A549 (cell line): ENCODE measurements at regions not wholly inside any gene's neighbourhood (a gene's known extent, or its start where the extent isn't known, plus 50 kb on each side); places are given as distances from the start of the nearest gene placed in this dataset.

ENCODE experiments used
- ATAC-seq, 2 experiments: fragments of 200-7000 bp in 1 of 2; fragments of >200 bp in 1 of 2; cut with Nextera tagmentation in 1 of 2; cut with Tn5 transposase in 1 of 2; 3 replicates each; pipeline versions ENCODE4 v1.8.0 to v1.9.1; 2018 to 2020; ENCODE audit warnings: mild to moderate bottlenecking in 1 of 2, moderate library complexity in 1 of 2
- CTCF ChIA-PET: fragments of 300-600 bp; sonication (Branson Sonifier 250); formaldehyde crosslinking; extraction: SDS; loops from one replicate; lab custom pipeline; 2021; ENCODE audit warnings: antibody characterized with exemption, inconsistent platforms; lab: Yijun Ruan, JAX
- POLR2A ChIA-PET: fragments of 350-600 bp; formaldehyde crosslinking; extraction: SDS; loops from one replicate; lab custom pipeline; 2021; ENCODE audit warnings: antibody characterized with exemption, inconsistent platforms; lab: Yijun Ruan, JAX
- DNase-seq, 2 experiments: peaks; one replicate each; pipeline versions ENCODE4 v3.0.0 to v3.0.0-alpha.2; 2011 to 2016; ENCODE audit warnings: low read depth in 1 of 2, low spot score in 1 of 2
- FAIRE-seq: peaks from 2 replicates; lab custom pipeline; 2011; peaks lifted over from hg19 to GRCh38; lab: Jason Lieb, UNC
- H3K27ac ChIP-seq, 2 experiments: fragments of >200 bp; sonication (Bioruptor Twin); formaldehyde crosslinking; 3 replicates each; pipeline ENCODE4 v1.5.1; 2016 to 2017
- H3K4me1 ChIP-seq: fragments of >200 bp; sonication (Bioruptor Twin); formaldehyde crosslinking; 3 replicates; pipeline ENCODE4 v1.6.1; 2016
- H3K4me2 ChIP-seq: fragments of >200 bp; sonication (Bioruptor Twin); formaldehyde crosslinking; 3 replicates; pipeline ENCODE4 v1.6.1; 2016
- H3K4me3 ChIP-seq: fragments of >200 bp; sonication (Bioruptor Twin); formaldehyde crosslinking; 3 replicates; pipeline ENCODE4 v1.5.1; 2016
- H3K9me3 ChIP-seq: fragments of >200 bp; sonication (Bioruptor Twin); formaldehyde crosslinking; 3 replicates; pipeline ENCODE4 v1.6.1; 2016
- BHLHE40 ChIP-seq: IDR thresholded peaks from 2 replicates; pipeline ENCODE4 v1.6.1; 2012; ENCODE audit warnings: low read depth, low read length, inconsistent platforms
- CBX2 ChIP-seq: fragments of 200-600 bp; sonication (generic); IDR thresholded peaks from 2 replicates; pipeline ENCODE4 v1.6.1; 2016; ENCODE audit warnings: low read depth, mild to moderate bottlenecking, borderline replicate concordance
- CBX8 ChIP-seq: fragments of 200-600 bp; sonication (generic); IDR thresholded peaks from 2 replicates; pipeline ENCODE4 v1.6.1; 2016
- CEBPB ChIP-seq, 2 experiments: fragments of >200 bp in 1 of 2; sonication (Bioruptor Twin) in 1 of 2; formaldehyde crosslinking in 1 of 2; IDR thresholded peaks; 2 replicates each; pipeline ENCODE4 v1.6.1; 2012 to 2016
- ESRRA ChIP-seq: fragments of 150-350 bp; IDR thresholded peaks from 2 replicates; pipeline ENCODE4 v1.6.1; 2014; ENCODE audit warnings: mild to moderate bottlenecking, low read length, borderline replicate concordance
- FOSL2 ChIP-seq, 2 experiments: fragments of 450-650 bp in 1 of 2; fragments of >200 bp in 1 of 2; sonication (Bioruptor Twin) in 1 of 2; formaldehyde crosslinking; IDR thresholded peaks; 2 replicates each; pipeline versions ENCODE4 v1.5.0 to v1.6.1; 2016 to 2020; ENCODE audit warnings: mild to moderate bottlenecking in 1 of 2, moderate library complexity in 1 of 2
- FOXS1 ChIP-seq: fragments of 250-450 bp; sonication (Bioruptor Pico); IDR thresholded peaks from 2 replicates; pipeline ENCODE4 v1.5.0; 2020; ENCODE audit warnings: mild to moderate bottlenecking, moderate library complexity
- HDAC2 ChIP-seq: fragments of 200-600 bp; sonication (generic); IDR thresholded peaks from 2 replicates; pipeline ENCODE4 v1.6.1; 2016
- HEYL ChIP-seq: fragments of 250-450 bp; sonication (Bioruptor Pico); IDR thresholded peaks from 2 replicates; pipeline ENCODE4 v1.8.0; 2021; ENCODE audit warnings: mild to moderate bottlenecking, moderate library complexity
- HOXA7 ChIP-seq: fragments of 250-450 bp; sonication (Bioruptor Pico); IDR thresholded peaks from 2 replicates; pipeline ENCODE4 v1.5.0; 2020; ENCODE audit warnings: mild to moderate bottlenecking, moderate library complexity
- HOXB13 ChIP-seq: fragments of 250-450 bp; sonication (Bioruptor Pico); IDR thresholded peaks from 2 replicates; pipeline ENCODE4 v1.5.0; 2020; ENCODE audit warnings: low read depth, mild to moderate bottlenecking, moderate library complexity
- JUN ChIP-seq, 2 experiments: fragments of >200 bp; sonication (Bioruptor Twin); formaldehyde crosslinking; IDR thresholded peaks; 2 replicates in 1 of 2; 3 replicates in 1 of 2; pipeline ENCODE4 v1.6.1; 2016 to 2017
- KDM1A ChIP-seq: fragments of 200-600 bp; sonication (generic); IDR thresholded peaks from 2 replicates; pipeline ENCODE4 v1.6.1; 2016; ENCODE audit warnings: low read depth, mild to moderate bottlenecking
- KDM5A ChIP-seq: fragments of 200-600 bp; sonication (generic); IDR thresholded peaks from 2 replicates; pipeline ENCODE4 v1.6.1; 2016; ENCODE audit warnings: antibody characterized with exemption, mild to moderate bottlenecking
- MAFK ChIP-seq: fragments of 450-650 bp; IDR thresholded peaks from 2 replicates; pipeline ENCODE4 v1.6.1; 2014; ENCODE audit not compliant: partially characterized antibody
- MYC ChIP-seq: IDR thresholded peaks from 2 replicates; pipeline ENCODE4 v1.6.1; 2012; ENCODE audit warnings: mild to moderate bottlenecking, inconsistent platforms, low read length, improper control_type of control experiment, borderline replicate concordance
- NFE2L2 ChIP-seq: fragments of 150-350 bp; conservative IDR thresholded peaks from 2 replicates; pipeline ENCODE4 v1.6.1; 2014; ENCODE audit warnings: low read length
- NR3C1 ChIP-seq: fragments of >200 bp; sonication (Bioruptor Twin); formaldehyde crosslinking; IDR thresholded peaks from 3 replicates; pipeline ENCODE4 v1.6.1; 2017
- RAD21 ChIP-seq, 2 experiments: fragments of >200 bp in 1 of 2; sonication (Bioruptor Twin) in 1 of 2; formaldehyde crosslinking in 1 of 2; IDR thresholded peaks in 1 of 2; conservative IDR thresholded peaks in 1 of 2; 2 replicates in 1 of 2; 3 replicates in 1 of 2; pipeline ENCODE4 v1.6.1; 2012 to 2018; ENCODE audit warnings: inconsistent platforms in 1 of 2
- RCOR1 ChIP-seq: fragments of 150-350 bp; IDR thresholded peaks from 2 replicates; pipeline ENCODE4 v1.6.1; 2014; ENCODE audit warnings: antibody characterized with exemption, low read length, low read depth
- RNF2 ChIP-seq: fragments of 200-600 bp; sonication (generic); IDR thresholded peaks from 2 replicates; pipeline ENCODE4 v1.6.1; 2016; ENCODE audit warnings: low read depth, mild to moderate bottlenecking, antibody characterized with exemption, moderate library complexity, borderline replicate concordance
- TFCP2L1 ChIP-seq: fragments of 250-450 bp; sonication (Bioruptor Pico); IDR thresholded peaks from 2 replicates; pipeline ENCODE4 v1.5.0; 2021; ENCODE audit warnings: mild to moderate bottlenecking
- ZC3H11A ChIP-seq: fragments of 450-650 bp; IDR thresholded peaks from 2 replicates; pipeline ENCODE4 v1.6.1; 2014; ENCODE audit warnings: antibody characterized with exemption, mild to moderate bottlenecking
- ZSCAN20 ChIP-seq: fragments of 250-450 bp; sonication (Bioruptor Pico); IDR thresholded peaks from 2 replicates; pipeline ENCODE4 v1.8.0; 2022; ENCODE audit warnings: mild to moderate bottlenecking, moderate library complexity
- WGBS: methylation state at CpG from one replicate; pipeline ENCODE4 v1.1.6; 2017; ENCODE audit errors: missing lambda C conversion rate; 5-methylcytosine and 5-hydroxymethylcytosine counted together
- TF ChIP-seq, protein P1 (sequence below): fragments of 250-450 bp; sonication (Bioruptor Pico); IDR thresholded peaks from 2 replicates; pipeline ENCODE4 v1.5.0; 2020; ENCODE audit warnings: low read depth, mild to moderate bottlenecking, moderate library complexity
- TF ChIP-seq, protein P2 (sequence below): IDR thresholded peaks from 2 replicates; pipeline ENCODE4 v1.6.1; 2012; ENCODE audit warnings: low read depth, borderline replicate concordance
- TF ChIP-seq, protein P3 (sequence below): IDR thresholded peaks from 2 replicates; pipeline ENCODE4 v1.6.1; 2012
- TF ChIP-seq, protein P4 (sequence below): fragments of 200-600 bp; sonication (generic); IDR thresholded peaks from 2 replicates; pipeline ENCODE4 v1.6.1; 2016; ENCODE audit warnings: antibody characterized with exemption, mild to moderate bottlenecking, moderate library complexity
- TF ChIP-seq, protein P5 (sequence below): fragments of >200 bp; sonication (Bioruptor Twin); formaldehyde crosslinking; IDR thresholded peaks from 3 replicates; pipeline ENCODE4 v1.6.1; 2016

DNA sequence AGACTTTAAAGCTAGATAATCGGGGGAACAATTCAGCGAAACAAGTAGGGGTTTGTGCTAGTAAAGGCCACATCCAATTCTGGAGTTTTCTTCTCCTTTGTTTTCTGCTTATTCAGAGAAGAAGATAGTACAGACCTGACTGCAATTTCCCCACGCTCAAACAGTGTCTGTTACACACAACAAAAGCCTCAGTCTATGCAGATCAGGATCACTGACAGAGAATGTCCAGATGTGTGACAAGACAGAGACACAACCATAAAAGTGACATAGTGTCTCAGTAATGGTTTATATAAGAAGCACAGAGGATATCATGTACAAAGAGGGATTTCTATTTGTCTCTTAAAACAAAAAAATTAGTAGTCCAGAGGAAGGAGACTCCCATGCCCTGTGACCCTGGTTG is 70.7 kb upstream of the GTF3A start:
- ATAC-seq: no peak
- H3K4me2 ChIP-seq: no peak overlapping the region
- WGBS: 88% methylated on average over 3 of the region's 3 CpGs

DNA sequence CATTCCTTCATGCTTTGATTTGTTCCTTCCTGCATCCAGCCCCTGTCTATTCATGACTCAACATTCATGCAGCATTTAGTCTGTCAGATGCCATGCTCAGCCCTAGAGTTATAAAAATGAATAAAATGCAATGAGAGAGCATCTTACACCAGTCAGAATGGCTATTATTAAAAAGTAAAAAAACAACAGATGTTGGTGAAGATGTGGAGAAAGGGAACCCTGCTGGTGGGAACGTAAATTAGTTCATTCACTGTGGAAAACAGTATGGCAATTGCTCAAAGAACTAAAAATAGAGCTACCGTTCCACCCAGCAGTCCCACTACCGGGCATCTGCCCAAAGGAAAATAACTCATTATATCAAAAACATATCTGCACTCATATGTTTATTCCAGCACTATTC is 70.0 kb upstream of the GTF3A start:
- Histone ChIP-seq H3K4me2 (no peak overlapping the region), H3K4me1 (no peaks in the 10 kb centered on the region), H3K9me3 (no peaks in the 10 kb centered on the region), H3K27ac (no peak overlapping the region), H3K4me3 (no peak overlapping the region)
- 67% methylated on average over 3 of the region's 3 CpGs for WGBS
- DNase-seq: no peak
- TF ChIP-seq JUN (IDR thresholded peaks at IDR 0.05) (no peak), HOXB13 (no peak), RAD21 (conservative IDR thresholded peaks at IDR 0.05 in 1 of 2, IDR thresholded peaks at IDR 0.05 in 1 of 2) (no peak), ESRRA (no peak), TFCP2L1 (no peak), HEYL (CRISPR knock-in tag) (no peak), ZC3H11A (no peak), MYC (no peak), KDM1A (no peak), CBX8 (no peak), CEBPB (IDR thresholded peaks at IDR 0.05) (no peak), NFE2L2 (no peak)
- TF ChIP-seq, protein P1, sequence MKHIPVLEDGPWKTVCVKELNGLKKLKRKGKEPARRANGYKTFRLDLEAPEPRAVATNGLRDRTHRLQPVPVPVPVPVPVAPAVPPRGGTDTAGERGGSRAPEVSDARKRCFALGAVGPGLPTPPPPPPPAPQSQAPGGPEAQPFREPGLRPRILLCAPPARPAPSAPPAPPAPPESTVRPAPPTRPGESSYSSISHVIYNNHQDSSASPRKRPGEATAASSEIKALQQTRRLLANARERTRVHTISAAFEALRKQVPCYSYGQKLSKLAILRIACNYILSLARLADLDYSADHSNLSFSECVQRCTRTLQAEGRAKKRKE (CRISPR knock-in tag): no peak
- ChIA-PET CTCF (interaction anchor here (2.6 kb wide), 1 partner anchor 15 kb away, joined by 13 read pairs; no protein-coding TSS in a partner anchor), POLR2A (no interaction called here)
- ATAC-seq: no peak
- no peak for FAIRE-seq

More for the DNA sequence above, 70.7 kb upstream of the GTF3A start:
- H3K9me3 ChIP-seq: no peaks in the 10 kb centered on the region
- ChIA-PET POLR2A (no interaction called here), CTCF (interaction anchor here (0.8 to 8.0 kb wide), 7 partner anchors 8 to 408 kb away, joined by 3 to 95 read pairs (median 4); no protein-coding TSS in a partner anchor)
- H3K4me1 ChIP-seq: no peaks in the 10 kb centered on the region
- no peak for DNase-seq
- TF ChIP-seq, protein P2, sequence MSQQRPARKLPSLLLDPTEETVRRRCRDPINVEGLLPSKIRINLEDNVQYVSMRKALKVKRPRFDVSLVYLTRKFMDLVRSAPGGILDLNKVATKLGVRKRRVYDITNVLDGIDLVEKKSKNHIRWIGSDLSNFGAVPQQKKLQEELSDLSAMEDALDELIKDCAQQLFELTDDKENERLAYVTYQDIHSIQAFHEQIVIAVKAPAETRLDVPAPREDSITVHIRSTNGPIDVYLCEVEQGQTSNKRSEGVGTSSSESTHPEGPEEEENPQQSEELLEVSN: no peak
- TF ChIP-seq ZC3H11A: no peak
- TF ChIP-seq HDAC2: no peak
- TF ChIP-seq, protein P3, sequence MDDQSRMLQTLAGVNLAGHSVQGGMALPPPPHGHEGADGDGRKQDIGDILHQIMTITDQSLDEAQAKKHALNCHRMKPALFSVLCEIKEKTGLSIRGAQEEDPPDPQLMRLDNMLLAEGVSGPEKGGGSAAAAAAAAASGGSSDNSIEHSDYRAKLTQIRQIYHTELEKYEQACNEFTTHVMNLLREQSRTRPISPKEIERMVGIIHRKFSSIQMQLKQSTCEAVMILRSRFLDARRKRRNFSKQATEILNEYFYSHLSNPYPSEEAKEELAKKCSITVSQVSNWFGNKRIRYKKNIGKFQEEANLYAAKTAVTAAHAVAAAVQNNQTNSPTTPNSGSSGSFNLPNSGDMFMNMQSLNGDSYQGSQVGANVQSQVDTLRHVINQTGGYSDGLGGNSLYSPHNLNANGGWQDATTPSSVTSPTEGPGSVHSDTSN: no peak
- no peak for TF ChIP-seq TFCP2L1
- no peak for TF ChIP-seq HOXA7 (CRISPR knock-in tag)
- TF ChIP-seq ZSCAN20: no peak
- TF ChIP-seq BHLHE40: no peak
- no peak overlapping the region for H3K27ac ChIP-seq
- no peak for FAIRE-seq
- H3K4me3 ChIP-seq: no peak overlapping the region

DNA sequence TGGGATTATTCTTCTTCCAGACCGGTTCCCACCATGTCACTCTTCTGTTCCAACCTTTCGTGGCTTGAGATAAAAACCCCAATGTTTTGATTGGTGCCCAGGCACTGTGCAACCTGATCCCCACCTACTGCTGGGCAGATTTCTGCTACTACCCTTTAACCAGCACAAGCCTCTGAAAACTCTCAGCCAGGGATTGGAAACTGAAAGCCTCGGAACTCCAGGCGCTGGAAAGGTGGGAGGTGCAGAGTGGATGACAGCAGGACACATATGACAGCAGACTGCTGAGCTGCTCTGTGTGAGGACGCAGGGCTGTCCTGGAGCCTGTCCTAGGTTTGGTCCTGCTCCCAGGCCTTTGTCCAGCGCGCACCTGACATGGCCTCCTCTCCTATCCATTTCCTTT is 68.5 kb upstream of the GTF3A start:
- no peak for DNase-seq
- no peaks in the 10 kb centered on the region for H3K9me3 ChIP-seq
- POLR2A ChIA-PET: no interaction called here
- H3K27ac ChIP-seq: no peak overlapping the region
- H3K4me2 ChIP-seq: no peak overlapping the region
- CTCF ChIA-PET: interaction anchor here (1.1 to 9.0 kb wide), 3 partner anchors 16 to 407 kb away, joined by 6 to 197 read pairs (median 13); no protein-coding TSS in a partner anchor
- no peak overlapping the region for H3K4me3 ChIP-seq
- H3K4me1 ChIP-seq: 0 out of 3 replicates have a peak, but pooled peaks cover 3% of the 10 kb centered on the region
- WGBS: 93% methylated on average over 7 of the region's 7 CpGs
- no peak for ATAC-seq
- FAIRE-seq: no peak
- no peak for TF ChIP-seq HDAC2
- no peak for TF ChIP-seq KDM1A
- TF ChIP-seq FOSL2 (IDR thresholded peaks at IDR 0.05): no peak
- no peak for TF ChIP-seq FOSL2 (CRISPR knock-in tag; IDR thresholded peaks at IDR 0.05)
- TF ChIP-seq RCOR1: no peak
- TF ChIP-seq ZC3H11A: no peak
- no peak for TF ChIP-seq RNF2
- TF ChIP-seq FOXS1 (CRISPR knock-in tag): no peak
- no peak for TF ChIP-seq RAD21 (conservative IDR thresholded peaks at IDR 0.05 in 1 of 2, IDR thresholded peaks at IDR 0.05 in 1 of 2)
- TF ChIP-seq, protein P4, sequence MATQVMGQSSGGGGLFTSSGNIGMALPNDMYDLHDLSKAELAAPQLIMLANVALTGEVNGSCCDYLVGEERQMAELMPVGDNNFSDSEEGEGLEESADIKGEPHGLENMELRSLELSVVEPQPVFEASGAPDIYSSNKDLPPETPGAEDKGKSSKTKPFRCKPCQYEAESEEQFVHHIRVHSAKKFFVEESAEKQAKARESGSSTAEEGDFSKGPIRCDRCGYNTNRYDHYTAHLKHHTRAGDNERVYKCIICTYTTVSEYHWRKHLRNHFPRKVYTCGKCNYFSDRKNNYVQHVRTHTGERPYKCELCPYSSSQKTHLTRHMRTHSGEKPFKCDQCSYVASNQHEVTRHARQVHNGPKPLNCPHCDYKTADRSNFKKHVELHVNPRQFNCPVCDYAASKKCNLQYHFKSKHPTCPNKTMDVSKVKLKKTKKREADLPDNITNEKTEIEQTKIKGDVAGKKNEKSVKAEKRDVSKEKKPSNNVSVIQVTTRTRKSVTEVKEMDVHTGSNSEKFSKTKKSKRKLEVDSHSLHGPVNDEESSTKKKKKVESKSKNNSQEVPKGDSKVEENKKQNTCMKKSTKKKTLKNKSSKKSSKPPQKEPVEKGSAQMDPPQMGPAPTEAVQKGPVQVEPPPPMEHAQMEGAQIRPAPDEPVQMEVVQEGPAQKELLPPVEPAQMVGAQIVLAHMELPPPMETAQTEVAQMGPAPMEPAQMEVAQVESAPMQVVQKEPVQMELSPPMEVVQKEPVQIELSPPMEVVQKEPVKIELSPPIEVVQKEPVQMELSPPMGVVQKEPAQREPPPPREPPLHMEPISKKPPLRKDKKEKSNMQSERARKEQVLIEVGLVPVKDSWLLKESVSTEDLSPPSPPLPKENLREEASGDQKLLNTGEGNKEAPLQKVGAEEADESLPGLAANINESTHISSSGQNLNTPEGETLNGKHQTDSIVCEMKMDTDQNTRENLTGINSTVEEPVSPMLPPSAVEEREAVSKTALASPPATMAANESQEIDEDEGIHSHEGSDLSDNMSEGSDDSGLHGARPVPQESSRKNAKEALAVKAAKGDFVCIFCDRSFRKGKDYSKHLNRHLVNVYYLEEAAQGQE: no peak
- TF ChIP-seq HOXA7 (CRISPR knock-in tag): no peak
- no peak for TF ChIP-seq CBX2
- no peak for TF ChIP-seq KDM5A
- TF ChIP-seq, protein P5, sequence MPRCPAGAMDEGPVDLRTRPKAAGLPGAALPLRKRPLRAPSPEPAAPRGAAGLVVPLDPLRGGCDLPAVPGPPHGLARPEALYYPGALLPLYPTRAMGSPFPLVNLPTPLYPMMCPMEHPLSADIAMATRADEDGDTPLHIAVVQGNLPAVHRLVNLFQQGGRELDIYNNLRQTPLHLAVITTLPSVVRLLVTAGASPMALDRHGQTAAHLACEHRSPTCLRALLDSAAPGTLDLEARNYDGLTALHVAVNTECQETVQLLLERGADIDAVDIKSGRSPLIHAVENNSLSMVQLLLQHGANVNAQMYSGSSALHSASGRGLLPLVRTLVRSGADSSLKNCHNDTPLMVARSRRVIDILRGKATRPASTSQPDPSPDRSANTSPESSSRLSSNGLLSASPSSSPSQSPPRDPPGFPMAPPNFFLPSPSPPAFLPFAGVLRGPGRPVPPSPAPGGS: no peak
- no peak for TF ChIP-seq NR3C1
- TF ChIP-seq MAFK: no peak
